Tongue (tissue), 1 donor: ENCODE measurements at regions not wholly inside any gene's neighbourhood (a gene's known extent, or its start where the extent isn't known, plus 50 kb on each side); places are given as distances from the start of the nearest gene placed in this dataset.
"Not testable (repeated sequence)": the region's sequence is repeated elsewhere in the genome, so short reads cannot be mapped to it uniquely, and the experiment has no call there.

Experiments used
- DNase-seq: peaks from one replicate; pipeline ENCODE4 v3.0.0-alpha.2; 2015

GRCh38 chr4:22573198-22573597 lies 57.3 kb upstream of the ADGRA3 start:
- DNase-seq = peak; percentile 76

GRCh38 chr4:22573641-22574040 lies 57.8 kb upstream of the ADGRA3 start:
- peak; percentile 29 for DNase-seq

GRCh38 chr4:22574424-22574823 lies 58.6 kb upstream of the ADGRA3 start:
- DNase-seq = no peak

GRCh38 chr4:22574880-22575279 lies 59.0 kb upstream of the ADGRA3 start:
- DNase-seq = no peak

- DNase-seq = no peak
Measured at GRCh38 chr4:22587253-22587652, 71.4 kb upstream of the ADGRA3 start.

GRCh38 chr4:22593933-22594332 lies 78.1 kb upstream of the ADGRA3 start:
- DNase-seq = peak; percentile 32

- peak; percentile 5 for DNase-seq
Measured at GRCh38 chr4:22595684-22596083, 79.8 kb upstream of the ADGRA3 start.

- peak; percentile 50 for DNase-seq
Measured at GRCh38 chr4:22596409-22596808, 80.5 kb upstream of the ADGRA3 start.

GRCh38 chr4:22597471-22597870 lies 81.6 kb upstream of the ADGRA3 start:
- no peak for DNase-seq

- DNase-seq = not testable (repeated sequence)
Measured at GRCh38 chr4:22598113-22599047, 82.5 kb upstream of the ADGRA3 start.

- DNase-seq = not testable (repeated sequence)
Measured at GRCh38 chr4:22599228-22599928, 83.5 kb upstream of the ADGRA3 start.

GRCh38 chr4:22599929-22600432 lies 84.1 kb upstream of the ADGRA3 start:
- DNase-seq = not testable (repeated sequence)

GRCh38 chr4:22601638-22602037 lies 85.8 kb upstream of the ADGRA3 start:
- not testable (repeated sequence) for DNase-seq

GRCh38 chr4:22607382-22607781 lies 85.4 kb upstream of the GBA3 start:
- peak; percentile 53 for DNase-seq

- not testable (repeated sequence) for DNase-seq
Measured at GRCh38 chr4:22609951-22610525, 82.7 kb upstream of the GBA3 start.

GRCh38 chr4:22614114-22614513 lies 78.6 kb upstream of the GBA3 start:
- DNase-seq = no peak

- no peak for DNase-seq
Measured at GRCh38 chr4:22616516-22616915, 76.2 kb upstream of the GBA3 start.

GRCh38 chr4:22620144-22620543 lies 72.6 kb upstream of the GBA3 start:
- not testable (repeated sequence) for DNase-seq

- not testable (repeated sequence) for DNase-seq
Measured at GRCh38 chr4:22621970-22622369, 70.8 kb upstream of the GBA3 start.

- DNase-seq = not testable (repeated sequence)
Measured at GRCh38 chr4:22624002-22624401, 68.7 kb upstream of the GBA3 start.

GRCh38 chr4:22625311-22625710 lies 67.4 kb upstream of the GBA3 start:
- no peak for DNase-seq

GRCh38 chr4:22627851-22628250 lies 64.9 kb upstream of the GBA3 start:
- not testable (repeated sequence) for DNase-seq
